ENCODE measurements at regions not wholly inside any gene's neighbourhood (a gene's known extent, or its start where the extent isn't known, plus 50 kb on each side); places are given as distances from the start of the nearest gene placed in this dataset.
"Not testable (repeated sequence)": the region's sequence is repeated elsewhere in the genome, so short reads cannot be mapped to it uniquely, and the experiment has no call there.

- H3K27ac ChIP-seq = no peak overlapping the region
- H3K4me3 ChIP-seq = no peak overlapping the region
- H3K4me1 ChIP-seq = no peaks in the 10 kb centered on the region
- no peaks in the 10 kb centered on the region for H3K36me3 ChIP-seq
- H3K27me3 ChIP-seq = no peaks in the 10 kb centered on the region
- 65 to 78% methylated on average over 3 to 4 of the region's 4 CpGs for WGBS, 2 donors (ENCODE audit: low coverage in 1 of 2)
- TF ChIP-seq CTCF (IDR thresholded peaks at IDR 0.05) (no peak), POLR2A (IDR thresholded peaks at IDR 0.05) (no peak), EP300 (IDR thresholded peaks at IDR 0.05) (no peak)
- no peak for ATAC-seq
- H3K9me3 ChIP-seq = no peaks in the 10 kb centered on the region
Measured at GRCh38 chr5:23884405-23885031, 377.1 kb downstream of the PRDM9 start.

GRCh38 chr5:23893561-23893960 lies 386.2 kb downstream of the PRDM9 start:
- ATAC-seq = no peak
- Histone ChIP-seq H3K27me3 (no peaks in the 10 kb centered on the region), H3K27ac (no peak overlapping the region), H3K4me1 (no peaks in the 10 kb centered on the region), H3K36me3 (no peaks in the 10 kb centered on the region), H3K9me3 (no peaks in the 10 kb centered on the region), H3K4me3 (no peak overlapping the region)
- no peak for TF ChIP-seq POLR2AphosphoS5 (IDR thresholded peaks at IDR 0.05)
- no peak for TF ChIP-seq EP300 (IDR thresholded peaks at IDR 0.05)
- no peak for TF ChIP-seq POLR2A (IDR thresholded peaks at IDR 0.05)
- TF ChIP-seq CTCF (IDR thresholded peaks at IDR 0.05) = no peak
- WGBS, 2 donors (ENCODE audit: low coverage in 1 of 2) = 88 to 89% methylated on average over 5 of the region's 5 CpGs

- Histone ChIP-seq H3K36me3 (no peaks in the 10 kb centered on the region), H3K4me1 (no peaks in the 10 kb centered on the region), H3K27ac (no peak overlapping the region), H3K4me3 (no peak overlapping the region), H3K9me3 (no peaks in the 10 kb centered on the region), H3K27me3 (no peaks in the 10 kb centered on the region)
- TF ChIP-seq POLR2A (IDR thresholded peaks at IDR 0.05) = no peak
- no peak for TF ChIP-seq EP300 (IDR thresholded peaks at IDR 0.05)
- TF ChIP-seq CTCF (IDR thresholded peaks at IDR 0.05) = no peak
- TF ChIP-seq POLR2AphosphoS5 (IDR thresholded peaks at IDR 0.05) = no peak
- ATAC-seq = no peak
- WGBS, 2 donors (ENCODE audit: low coverage in 1 of 2) = 69 to 84% methylated on average over 4 of the region's 4 CpGs
Measured at GRCh38 chr5:23895614-23896013, 388.2 kb downstream of the PRDM9 start.

GRCh38 chr5:23930985-23931384 lies 423.6 kb downstream of the PRDM9 start:
- Histone ChIP-seq H3K36me3 (no peaks in the 10 kb centered on the region), H3K27me3 (no peaks in the 10 kb centered on the region), H3K4me1 (no peaks in the 10 kb centered on the region), H3K4me3 (no peak overlapping the region), H3K27ac (no peak overlapping the region), H3K9me3 (no peaks in the 10 kb centered on the region)
- no peak for ATAC-seq
- TF ChIP-seq POLR2AphosphoS5 (IDR thresholded peaks at IDR 0.05) (no peak), CTCF (IDR thresholded peaks at IDR 0.05) (no peak), EP300 (IDR thresholded peaks at IDR 0.05) (no peak), POLR2A (IDR thresholded peaks at IDR 0.05) (no peak)
- 61 to 71% methylated on average over 1 to 3 of the region's 3 CpGs for WGBS, 2 donors (ENCODE audit: low coverage in 1 of 2)

GRCh38 chr5:23951261-23951928 lies 444.0 kb downstream of the PRDM9 start:
- Histone ChIP-seq H3K4me3 (peak overlapping the region in 1 of 2 donors; percentile 33), H3K9me3 (peaks cover 0 to 15% (median 0%) of the 10 kb centered on the region in 3 donors)
- not testable (repeated sequence) for H3K27ac ChIP-seq, ATAC-seq, H3K27me3 ChIP-seq, H3K4me1 ChIP-seq, H3K36me3 ChIP-seq
- WGBS, 2 donors (ENCODE audit: low coverage in 1 of 2) = 80% methylated on average over 1 of the region's 47 CpGs; no CpG with 5 or more reads in 1 of the 2 donors

All from gastroesophageal sphincter (tissue), 4 donors.